WTC11 (cell line): ENCODE measurements at regions not wholly inside any gene's neighbourhood (a gene's known extent, or its start where the extent isn't known, plus 50 kb on each side); places are given as distances from the start of the nearest gene placed in this dataset.

Experiments used
- ATAC-seq: fragments of 200-7000 bp; cut with Tn5 transposase; 2 replicates; pipeline ENCODE4 v1.10.0; 2021; ENCODE audit warnings: mild to moderate bottlenecking, moderate library complexity
- CTCF ChIA-PET: fragments of 300-600 bp; sonication (Branson Sonifier 250); formaldehyde crosslinking; loops from one replicate; lab custom pipeline; 2021; ENCODE audit warnings: antibody characterized with exemption; lab: Charles Lee
- POLR2A ChIA-PET: fragments of 350-600 bp; sonication (Branson Sonifier 250); formaldehyde crosslinking; loops from one replicate; lab custom pipeline; 2021; ENCODE audit warnings: antibody characterized with exemption; lab: Charles Lee
- DNase-seq: peaks from one replicate; pipeline ENCODE4 v3.0.0; 2021; ENCODE audit warnings: low spot score
- H3K27ac Mint-ChIP-seq: 2 replicates; pipeline ENCODE4 v1.8.0; 2021; ENCODE audit warnings: mixed read lengths
- H3K27me3 Mint-ChIP-seq: 2 replicates; pipeline ENCODE4 v1.8.0; 2021; ENCODE audit warnings: low read depth, mild to moderate bottlenecking, moderate library complexity, mixed read lengths
- H3K36me3 Mint-ChIP-seq: 2 replicates; pipeline ENCODE4 v1.8.0; 2021; ENCODE audit warnings: mixed read lengths
- H3K4me1 Mint-ChIP-seq: 2 replicates; pipeline ENCODE4 v1.8.0; 2022; ENCODE audit warnings: mixed read lengths
- H3K4me3 Mint-ChIP-seq: 2 replicates; pipeline ENCODE4 v1.8.0; 2021; ENCODE audit warnings: mild to moderate bottlenecking, moderate library complexity, mixed read lengths
- H3K9me3 Mint-ChIP-seq: 2 replicates; pipeline ENCODE4 v1.8.0; 2021; ENCODE audit warnings: mixed read lengths
- ATF6 ChIP-seq: sonication (generic); formaldehyde crosslinking; IDR thresholded peaks from 2 replicates; pipeline ENCODE4 v1.8.1; 2023; ENCODE audit warnings: mild to moderate bottlenecking, missing genetic modification reagents
- CBFB ChIP-seq: sonication (generic); formaldehyde crosslinking; IDR thresholded peaks from 2 replicates; pipeline ENCODE4 v1.8.1; 2022; ENCODE audit warnings: mild to moderate bottlenecking, low read depth, missing genetic modification reagents
- CREB1 ChIP-seq: sonication (generic); formaldehyde crosslinking; IDR thresholded peaks from 2 replicates; pipeline ENCODE4 v1.8.0; 2023; ENCODE audit warnings: mild to moderate bottlenecking, missing genetic modification reagents
- E2F1 ChIP-seq: sonication (generic); formaldehyde crosslinking; IDR thresholded peaks from 2 replicates; pipeline ENCODE4 v1.8.0; 2022; ENCODE audit warnings: mild to moderate bottlenecking, missing genetic modification reagents
- ELF4 ChIP-seq: sonication (generic); formaldehyde crosslinking; IDR thresholded peaks from 2 replicates; pipeline ENCODE4 v1.8.1; 2022; ENCODE audit warnings: low read depth, mild to moderate bottlenecking, moderate library complexity, missing genetic modification reagents
- EMX1 ChIP-seq: fragments of 250-450 bp; sonication (Bioruptor Pico); IDR thresholded peaks from 2 replicates; pipeline ENCODE4 v1.8.0; 2021; ENCODE audit warnings: mild to moderate bottlenecking
- FOXJ3 ChIP-seq: sonication (generic); formaldehyde crosslinking; IDR thresholded peaks from 2 replicates; pipeline ENCODE4 v1.9.0; 2021; ENCODE audit warnings: missing genetic modification reagents, mild to moderate bottlenecking, borderline replicate concordance
- FOXP1 ChIP-seq: sonication (generic); formaldehyde crosslinking; IDR thresholded peaks from 2 replicates; pipeline ENCODE4 v1.8.0; 2022; ENCODE audit warnings: missing genetic modification reagents, mild to moderate bottlenecking, moderate library complexity, borderline replicate concordance
- GTF2I ChIP-seq: fragments of 250-450 bp; sonication (Bioruptor Pico); conservative IDR thresholded peaks from 2 replicates; pipeline ENCODE4 v1.4.0; 2021; ENCODE audit warnings: mild to moderate bottlenecking
- JAZF1 ChIP-seq: fragments of 250-450 bp; sonication (Bioruptor Pico); IDR thresholded peaks from 2 replicates; pipeline ENCODE4 v1.9.0; 2021; ENCODE audit warnings: moderate library complexity, mild to moderate bottlenecking, inconsistent platforms
- MYBL2 ChIP-seq: sonication (generic); formaldehyde crosslinking; IDR thresholded peaks from 2 replicates; pipeline ENCODE4 v1.8.1; 2023; ENCODE audit warnings: mild to moderate bottlenecking, moderate library complexity, missing genetic modification reagents
- NFATC4 ChIP-seq: fragments of 250-450 bp; sonication (Bioruptor Pico); IDR thresholded peaks from 2 replicates; pipeline ENCODE4 v1.9.0; 2021; ENCODE audit warnings: mild to moderate bottlenecking
- NR1H2 ChIP-seq: sonication (generic); formaldehyde crosslinking; IDR thresholded peaks from 2 replicates; pipeline ENCODE4 v1.9.0; 2021; ENCODE audit warnings: mild to moderate bottlenecking, moderate library complexity, missing genetic modification reagents
- PRDM15 ChIP-seq: sonication (generic); formaldehyde crosslinking; IDR thresholded peaks from 2 replicates; pipeline ENCODE4 v1.8.0; 2022; ENCODE audit warnings: missing genetic modification reagents
- PRRX2 ChIP-seq: fragments of 250-450 bp; sonication (Bioruptor Pico); IDR thresholded peaks from 2 replicates; pipeline ENCODE4 v1.8.0; 2021; ENCODE audit warnings: mild to moderate bottlenecking
- RELA ChIP-seq: sonication (generic); formaldehyde crosslinking; IDR thresholded peaks from 2 replicates; pipeline ENCODE4 v1.8.1; 2022; ENCODE audit warnings: missing genetic modification reagents, mild to moderate bottlenecking, borderline replicate concordance
- SMAD3 ChIP-seq: sonication (generic); formaldehyde crosslinking; IDR thresholded peaks from 2 replicates; pipeline ENCODE4 v1.8.0; 2022; ENCODE audit warnings: missing genetic modification reagents, mild to moderate bottlenecking, borderline replicate concordance
- SMAD4 ChIP-seq: sonication (generic); formaldehyde crosslinking; IDR thresholded peaks from 2 replicates; pipeline ENCODE4 v1.8.0; 2022; ENCODE audit warnings: mild to moderate bottlenecking, missing genetic modification reagents
- SOX15 ChIP-seq: fragments of 250-450 bp; sonication (Bioruptor Pico); IDR thresholded peaks from 2 replicates; pipeline ENCODE4 v1.9.0; 2021; ENCODE audit warnings: mild to moderate bottlenecking
- ZNF263 ChIP-seq: sonication (generic); formaldehyde crosslinking; IDR thresholded peaks from 2 replicates; pipeline ENCODE4 v1.8.1; 2022; ENCODE audit warnings: low read depth, mild to moderate bottlenecking, moderate library complexity, missing genetic modification reagents
- TF ChIP-seq, protein P1 (sequence below): sonication (generic); formaldehyde crosslinking; IDR thresholded peaks from 2 replicates; pipeline ENCODE4 v1.8.0; 2022; ENCODE audit warnings: mild to moderate bottlenecking, missing genetic modification reagents
- TF ChIP-seq, protein P2 (sequence below): fragments of 250-450 bp; sonication (Bioruptor Pico); conservative IDR thresholded peaks from 2 replicates; pipeline ENCODE4 v1.9.0; 2021; ENCODE audit warnings: mild to moderate bottlenecking
- TF ChIP-seq, protein P3 (sequence below): sonication (generic); formaldehyde crosslinking; IDR thresholded peaks from 2 replicates; pipeline ENCODE4 v1.8.1; 2023; ENCODE audit warnings: mild to moderate bottlenecking, missing genetic modification reagents, moderate library complexity

DNA sequence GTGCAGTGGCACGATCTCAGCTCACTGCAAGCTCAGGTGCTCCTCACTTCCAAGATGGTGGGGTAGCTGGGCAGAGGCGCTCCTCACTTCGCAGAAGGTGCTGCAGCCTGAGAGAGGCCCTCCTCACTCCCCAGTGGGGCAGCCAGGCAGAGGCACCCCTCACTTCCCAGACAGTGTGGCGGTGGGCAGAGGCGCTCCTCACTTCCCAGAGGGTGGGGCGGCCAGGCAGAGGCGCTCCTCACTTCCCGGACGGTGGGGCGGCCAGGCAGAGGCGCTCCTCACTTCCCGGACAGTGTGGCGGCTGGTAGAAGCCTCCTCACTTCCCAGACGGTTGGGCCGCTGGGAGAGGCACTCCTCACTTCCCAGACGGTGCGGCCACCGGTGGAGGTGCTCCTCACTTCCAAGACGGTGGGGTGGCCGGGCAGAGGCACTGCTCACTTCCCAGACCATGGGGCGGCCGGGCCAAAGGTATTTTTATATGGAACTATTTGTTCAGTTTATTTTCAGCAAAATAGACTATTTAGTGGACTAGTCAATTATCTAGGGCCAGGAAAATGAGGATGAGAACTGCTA lies 57.7 kb upstream of the PPP1R9A start:
- Mint-ChIP-seq H3K27ac (no peak overlapping the region), H3K36me3 (peaks cover 27% of the 10 kb centered on the region), H3K4me3 (no peak overlapping the region), H3K9me3 (peaks cover 51% of the 10 kb centered on the region), H3K4me1 (no peaks in the 10 kb centered on the region), H3K27me3 (no peaks in the 10 kb centered on the region; the same call in 1 of the 2 replicates)
- CTCF ChIA-PET: no interaction called here
- no peak for ATAC-seq
- TF ChIP-seq GTF2I (CRISPR knock-in tag): no peak
- no peak for DNase-seq
- POLR2A ChIA-PET: no interaction called here

GRCh38 chr7:94855589-94855988 lies 51.8 kb upstream of the PPP1R9A start:
- ChIA-PET CTCF (no interaction called here), POLR2A (no interaction called here)
- Mint-ChIP-seq H3K27ac (no peak overlapping the region; the same call in 1 of the 2 replicates), H3K36me3 (peaks cover 5% of the 10 kb centered on the region), H3K9me3 (peaks cover 29% of the 10 kb centered on the region), H3K4me1 (no peaks in the 10 kb centered on the region), H3K27me3 (no peaks in the 10 kb centered on the region), H3K4me3 (no peak overlapping the region)
- ATAC-seq (no peak), DNase-seq (no peak)
- no peak for TF ChIP-seq RELA (CRISPR knock-in tag)
- no peak for TF ChIP-seq NFATC4
- no peak for TF ChIP-seq E2F1 (CRISPR knock-in tag)
- no peak for TF ChIP-seq EMX1
- TF ChIP-seq CREB1 (CRISPR knock-in tag): no peak
- TF ChIP-seq ATF6: no peak
- TF ChIP-seq, protein P1, sequence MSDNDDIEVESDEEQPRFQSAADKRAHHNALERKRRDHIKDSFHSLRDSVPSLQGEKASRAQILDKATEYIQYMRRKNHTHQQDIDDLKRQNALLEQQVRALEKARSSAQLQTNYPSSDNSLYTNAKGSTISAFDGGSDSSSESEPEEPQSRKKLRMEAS (CRISPR knock-in tag): no peak
- TF ChIP-seq, protein P2, sequence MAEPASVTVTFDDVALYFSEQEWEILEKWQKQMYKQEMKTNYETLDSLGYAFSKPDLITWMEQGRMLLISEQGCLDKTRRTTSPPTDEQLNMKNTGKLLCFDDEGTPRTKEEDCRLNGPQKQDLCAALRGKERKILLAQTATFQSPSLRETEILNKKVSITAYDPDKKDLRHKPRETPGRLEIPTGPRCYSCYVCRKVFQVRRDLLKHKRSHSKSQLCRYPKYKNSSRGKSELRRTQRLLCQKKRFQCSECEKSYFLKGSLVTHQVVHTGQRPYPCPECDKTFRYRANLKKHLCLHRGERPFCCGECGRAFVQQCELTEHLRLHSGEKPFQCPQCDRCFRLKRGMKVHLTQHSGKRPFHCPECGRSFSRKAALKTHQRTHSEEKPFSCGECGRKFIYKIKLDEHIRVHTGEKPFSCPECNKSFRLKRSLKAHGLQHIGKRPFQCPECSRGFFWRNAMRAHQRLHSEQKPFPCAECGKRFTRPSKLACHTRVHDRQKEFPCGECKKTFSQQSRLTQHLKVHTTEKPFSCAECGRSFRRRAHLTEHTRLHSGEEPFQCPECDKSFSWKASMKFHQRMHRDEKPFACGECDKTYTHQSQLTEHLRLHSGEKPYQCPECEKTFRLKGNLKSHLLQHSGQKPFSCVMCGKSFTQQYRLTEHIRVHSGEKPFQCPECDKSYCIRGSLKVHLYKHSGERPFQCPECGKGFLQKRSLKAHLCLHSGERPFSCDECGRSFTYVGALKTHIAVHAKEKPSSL: no peak
- TF ChIP-seq FOXJ3: no peak
- no peak for TF ChIP-seq PRRX2 (CRISPR knock-in tag)
- TF ChIP-seq SOX15 (CRISPR knock-in tag): no peak
- TF ChIP-seq, protein P3, sequence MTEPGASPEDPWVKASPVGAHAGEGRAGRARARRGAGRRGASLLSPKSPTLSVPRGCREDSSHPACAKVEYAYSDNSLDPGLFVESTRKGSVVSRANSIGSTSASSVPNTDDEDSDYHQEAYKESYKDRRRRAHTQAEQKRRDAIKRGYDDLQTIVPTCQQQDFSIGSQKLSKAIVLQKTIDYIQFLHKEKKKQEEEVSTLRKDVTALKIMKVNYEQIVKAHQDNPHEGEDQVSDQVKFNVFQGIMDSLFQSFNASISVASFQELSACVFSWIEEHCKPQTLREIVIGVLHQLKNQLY (CRISPR knock-in tag): no peak
- TF ChIP-seq NR1H2 (CRISPR knock-in tag): no peak
- TF ChIP-seq SMAD3 (CRISPR knock-in tag): no peak
- TF ChIP-seq JAZF1 (CRISPR knock-in tag): no peak
- no peak for TF ChIP-seq ZNF263 (CRISPR knock-in tag)
- no peak for TF ChIP-seq MYBL2 (CRISPR knock-in tag)

DNA sequence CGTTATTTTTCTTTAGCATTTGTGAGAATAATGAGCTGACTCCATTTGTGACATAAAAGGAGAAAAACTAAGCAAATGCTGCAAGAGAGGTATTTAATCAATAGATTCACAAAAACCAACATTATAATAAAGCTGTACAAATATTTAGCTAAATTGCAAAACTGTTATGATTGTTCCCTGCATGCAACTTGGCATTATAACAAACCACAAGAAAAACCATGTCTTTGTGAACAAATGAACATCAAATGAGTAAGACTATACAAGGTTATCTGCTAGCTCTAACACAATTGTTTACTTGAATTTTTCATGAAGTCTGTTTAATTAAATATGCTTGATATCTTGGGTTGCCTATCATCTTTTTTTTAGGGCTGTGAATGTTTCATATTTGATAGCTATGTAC lies 50.8 kb upstream of the PPP1R9A start:
- ChIA-PET CTCF (no interaction called here), POLR2A (no interaction called here)
- Mint-ChIP-seq H3K4me3 (no peak overlapping the region), H3K4me1 (no peaks in the 10 kb centered on the region), H3K36me3 (peaks cover 5% of the 10 kb centered on the region), H3K27ac (no peak overlapping the region), H3K27me3 (no peaks in the 10 kb centered on the region), H3K9me3 (peaks cover 29% of the 10 kb centered on the region)
- ATAC-seq (no peak), DNase-seq (no peak)
- TF ChIP-seq CBFB (CRISPR knock-in tag) (no peak), SMAD4 (CRISPR knock-in tag) (no peak), PRDM15 (CRISPR knock-in tag) (no peak), FOXP1 (no peak), ELF4 (no peak), E2F1 (CRISPR knock-in tag) (no peak), RELA (CRISPR knock-in tag) (no peak)
